ENCODE measurements at regions not wholly inside any gene's neighbourhood (a gene's known extent, or its start where the extent isn't known, plus 50 kb on each side); places are given as distances from the start of the nearest gene placed in this dataset.

DNA sequence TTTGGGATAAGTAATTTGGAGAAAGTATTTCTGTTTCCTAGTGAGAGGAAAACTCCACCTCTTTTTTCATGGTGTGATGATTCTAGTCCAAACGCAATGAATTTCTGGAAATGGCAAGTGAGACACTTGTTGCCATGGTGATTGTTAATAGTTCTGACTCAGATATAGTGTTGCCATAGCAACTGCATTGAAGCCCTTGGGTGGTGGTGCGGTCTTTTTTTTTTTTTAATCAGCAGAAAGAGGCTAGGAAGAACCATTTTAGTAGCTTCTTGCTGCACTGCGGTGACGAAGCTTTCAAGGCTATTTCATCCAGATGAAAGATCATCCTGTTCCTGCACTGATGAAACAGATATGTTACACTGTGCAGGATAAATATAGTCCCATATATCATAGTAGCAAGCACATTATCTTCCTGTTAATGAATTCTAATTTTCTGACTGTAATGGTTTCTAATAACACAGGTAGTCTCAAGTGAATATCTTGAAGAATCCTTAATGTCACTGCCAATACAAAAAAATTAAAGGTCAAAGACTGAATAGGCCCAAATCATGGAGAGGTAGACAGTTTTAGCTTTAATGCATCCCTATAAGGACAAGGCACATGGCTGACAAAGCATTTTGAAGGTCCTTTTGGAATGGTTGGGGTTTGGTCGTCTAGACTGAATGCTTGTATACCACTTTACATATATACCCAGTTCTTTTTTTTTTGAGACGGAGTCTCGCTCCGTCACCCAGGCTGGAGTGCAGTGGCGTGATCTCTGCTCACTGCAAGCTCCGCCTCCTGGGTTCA is 125.1 kb upstream of the ZBTB20 start:
- TF ChIP-seq HCFC1 (IDR thresholded peaks at IDR 0.05; ENCODE audit: low read length) (no peak), MTA3 (IDR thresholded peaks at IDR 0.05; ENCODE audit: borderline replicate concordance, low read length) (no peak), CBX3 (IDR thresholded peaks at IDR 0.05; ENCODE audit: borderline replicate concordance, low read depth) (no peak), LARP7 (IDR thresholded peaks at IDR 0.05) (no peak), JUND (IDR thresholded peaks at IDR 0.05; ENCODE audit: low read depth, low read length) (no peak), SUPT20H (IDR thresholded peaks at IDR 0.05; ENCODE audit: borderline replicate concordance, control insufficient read depth, low read depth, low read length) (no peak), SUZ12 (IDR thresholded peaks at IDR 0.05; ENCODE audit: unreplicated experiment) (no peak), MYC (IDR thresholded peaks at IDR 0.05; ENCODE audit: insufficient read depth, insufficient read length, insufficient replicate concordance, low read length, severe bottlenecking) (no peak), TCF12 (IDR thresholded peaks at IDR 0.05; ENCODE audit: low read depth, low read length) (no peak), POLR2A (IDR thresholded peaks at IDR 0.05; ENCODE audit: low read depth, low read length) (no peak)
- TF ChIP-seq, protein P1, sequence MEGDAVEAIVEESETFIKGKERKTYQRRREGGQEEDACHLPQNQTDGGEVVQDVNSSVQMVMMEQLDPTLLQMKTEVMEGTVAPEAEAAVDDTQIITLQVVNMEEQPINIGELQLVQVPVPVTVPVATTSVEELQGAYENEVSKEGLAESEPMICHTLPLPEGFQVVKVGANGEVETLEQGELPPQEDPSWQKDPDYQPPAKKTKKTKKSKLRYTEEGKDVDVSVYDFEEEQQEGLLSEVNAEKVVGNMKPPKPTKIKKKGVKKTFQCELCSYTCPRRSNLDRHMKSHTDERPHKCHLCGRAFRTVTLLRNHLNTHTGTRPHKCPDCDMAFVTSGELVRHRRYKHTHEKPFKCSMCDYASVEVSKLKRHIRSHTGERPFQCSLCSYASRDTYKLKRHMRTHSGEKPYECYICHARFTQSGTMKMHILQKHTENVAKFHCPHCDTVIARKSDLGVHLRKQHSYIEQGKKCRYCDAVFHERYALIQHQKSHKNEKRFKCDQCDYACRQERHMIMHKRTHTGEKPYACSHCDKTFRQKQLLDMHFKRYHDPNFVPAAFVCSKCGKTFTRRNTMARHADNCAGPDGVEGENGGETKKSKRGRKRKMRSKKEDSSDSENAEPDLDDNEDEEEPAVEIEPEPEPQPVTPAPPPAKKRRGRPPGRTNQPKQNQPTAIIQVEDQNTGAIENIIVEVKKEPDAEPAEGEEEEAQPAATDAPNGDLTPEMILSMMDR (IDR thresholded peaks at IDR 0.05 in 2 of 3, conservative IDR thresholded peaks at IDR 0.05 in 1 of 3; ENCODE audit: control insufficient read depth in 2 of 3, extremely low read depth in 1 of 3, insufficient read depth in 1 of 3, low read depth in 3 of 3, low read length in 3 of 3): no peak
- TF ChIP-seq, protein P2, sequence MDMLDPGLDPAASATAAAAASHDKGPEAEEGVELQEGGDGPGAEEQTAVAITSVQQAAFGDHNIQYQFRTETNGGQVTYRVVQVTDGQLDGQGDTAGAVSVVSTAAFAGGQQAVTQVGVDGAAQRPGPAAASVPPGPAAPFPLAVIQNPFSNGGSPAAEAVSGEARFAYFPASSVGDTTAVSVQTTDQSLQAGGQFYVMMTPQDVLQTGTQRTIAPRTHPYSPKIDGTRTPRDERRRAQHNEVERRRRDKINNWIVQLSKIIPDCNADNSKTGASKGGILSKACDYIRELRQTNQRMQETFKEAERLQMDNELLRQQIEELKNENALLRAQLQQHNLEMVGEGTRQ (IDR thresholded peaks at IDR 0.05; ENCODE audit: borderline replicate concordance, low read depth, low read length): no peak
